22Rv1 (cell line): ENCODE measurements at regions not wholly inside any gene's neighbourhood (a gene's known extent, or its start where the extent isn't known, plus 50 kb on each side); places are given as distances from the start of the nearest gene placed in this dataset.

Experiments
- ZFX ChIP-seq: fragments of 450-650 bp; IDR thresholded peaks from 2 replicates; pipeline ENCODE4 v1.6.1; 2017; ENCODE audit warnings: antibody characterized with exemption, borderline replicate concordance
- TF ChIP-seq, protein P1 (sequence below): fragments of 450-650 bp; IDR thresholded peaks from 2 replicates; pipeline ENCODE4 v1.5.1; 2017; ENCODE audit warnings: mild to moderate bottlenecking

DNA sequence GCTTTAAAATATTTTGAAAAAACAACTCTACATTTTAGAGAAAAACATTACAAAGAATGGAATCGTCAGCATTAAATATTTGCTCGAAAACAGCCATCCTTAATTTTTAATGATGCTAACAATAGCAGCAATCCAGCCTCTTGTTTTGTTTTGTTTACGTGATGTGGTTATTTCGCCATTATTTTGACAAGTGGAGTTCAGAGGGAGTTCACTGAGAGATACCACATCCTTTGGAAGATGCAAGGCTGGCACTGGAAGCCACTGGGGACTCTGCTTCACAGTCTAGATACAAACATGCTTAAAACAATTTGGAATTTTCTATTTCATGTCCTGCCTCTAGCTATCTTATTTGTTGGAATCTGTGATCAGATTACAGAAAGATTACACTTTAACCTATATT is 556.3 kb downstream of the PCDH17 start:
- TF ChIP-seq, protein P1, sequence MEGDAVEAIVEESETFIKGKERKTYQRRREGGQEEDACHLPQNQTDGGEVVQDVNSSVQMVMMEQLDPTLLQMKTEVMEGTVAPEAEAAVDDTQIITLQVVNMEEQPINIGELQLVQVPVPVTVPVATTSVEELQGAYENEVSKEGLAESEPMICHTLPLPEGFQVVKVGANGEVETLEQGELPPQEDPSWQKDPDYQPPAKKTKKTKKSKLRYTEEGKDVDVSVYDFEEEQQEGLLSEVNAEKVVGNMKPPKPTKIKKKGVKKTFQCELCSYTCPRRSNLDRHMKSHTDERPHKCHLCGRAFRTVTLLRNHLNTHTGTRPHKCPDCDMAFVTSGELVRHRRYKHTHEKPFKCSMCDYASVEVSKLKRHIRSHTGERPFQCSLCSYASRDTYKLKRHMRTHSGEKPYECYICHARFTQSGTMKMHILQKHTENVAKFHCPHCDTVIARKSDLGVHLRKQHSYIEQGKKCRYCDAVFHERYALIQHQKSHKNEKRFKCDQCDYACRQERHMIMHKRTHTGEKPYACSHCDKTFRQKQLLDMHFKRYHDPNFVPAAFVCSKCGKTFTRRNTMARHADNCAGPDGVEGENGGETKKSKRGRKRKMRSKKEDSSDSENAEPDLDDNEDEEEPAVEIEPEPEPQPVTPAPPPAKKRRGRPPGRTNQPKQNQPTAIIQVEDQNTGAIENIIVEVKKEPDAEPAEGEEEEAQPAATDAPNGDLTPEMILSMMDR: no peak
- no peak for TF ChIP-seq ZFX
